ENCODE measurements at regions not wholly inside any gene's neighbourhood (a gene's known extent, or its start where the extent isn't known, plus 50 kb on each side); places are given as distances from the start of the nearest gene placed in this dataset.

DNA sequence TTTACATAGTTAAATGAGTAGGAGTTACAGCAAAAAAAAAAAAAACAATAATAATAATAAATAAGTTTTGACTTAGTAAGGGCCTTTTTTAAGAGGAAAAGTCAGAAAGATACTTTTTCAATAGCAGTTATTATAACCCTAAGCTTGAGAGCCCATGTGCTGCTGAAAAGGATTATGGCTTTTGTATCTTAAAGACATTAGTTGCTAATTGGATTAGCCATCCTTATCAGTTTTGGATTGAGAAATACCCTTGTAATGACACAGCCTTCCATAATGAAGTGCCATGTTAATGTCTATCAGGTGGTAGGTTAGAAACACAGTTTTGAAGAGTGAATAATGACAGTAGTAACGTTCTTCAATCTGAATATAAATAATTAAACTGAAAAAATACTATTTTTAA, 554.0 kb downstream of the RIT2 start:
- DNase-seq = no peak

DNA sequence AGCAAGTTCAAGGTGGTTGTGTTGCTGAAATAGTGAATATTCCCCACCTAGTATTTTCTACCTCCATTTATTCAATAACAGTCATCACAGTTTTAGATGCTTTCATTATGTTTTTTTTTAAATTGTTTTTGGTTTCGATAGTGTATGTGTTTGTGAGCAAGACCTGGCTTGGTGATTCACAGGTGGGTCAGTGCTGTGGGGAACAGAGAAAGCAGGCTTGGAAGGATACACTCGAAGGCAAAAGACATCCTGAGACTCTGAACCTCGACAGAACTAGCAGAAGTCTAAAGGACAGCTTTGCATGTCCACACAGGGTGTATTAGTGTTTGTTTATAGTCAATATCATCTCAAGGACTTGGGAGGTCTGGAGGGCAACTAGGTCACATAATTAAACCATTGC, 551.5 kb downstream of the RIT2 start:
- no peak for DNase-seq

DNA sequence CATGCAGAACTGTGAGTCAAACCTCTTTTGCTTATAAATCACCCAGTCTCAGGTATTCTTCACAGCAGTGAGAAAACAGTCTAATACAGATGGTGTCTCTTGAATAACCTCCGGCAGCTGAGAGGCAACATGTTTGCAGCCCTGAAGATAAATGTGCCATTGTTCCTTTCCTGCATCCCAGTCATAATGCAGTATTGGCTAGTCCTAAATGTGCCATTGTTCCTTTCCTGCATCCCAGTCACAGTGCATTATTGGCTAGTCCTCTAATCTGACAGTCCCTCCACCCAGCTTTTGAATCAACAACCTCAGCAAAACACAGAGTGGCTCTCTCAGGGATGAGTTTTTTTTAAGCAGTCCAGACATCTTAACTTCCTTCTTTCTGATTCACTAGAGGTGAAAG, 550.7 kb downstream of the RIT2 start:
- DNase-seq = no peak

DNA sequence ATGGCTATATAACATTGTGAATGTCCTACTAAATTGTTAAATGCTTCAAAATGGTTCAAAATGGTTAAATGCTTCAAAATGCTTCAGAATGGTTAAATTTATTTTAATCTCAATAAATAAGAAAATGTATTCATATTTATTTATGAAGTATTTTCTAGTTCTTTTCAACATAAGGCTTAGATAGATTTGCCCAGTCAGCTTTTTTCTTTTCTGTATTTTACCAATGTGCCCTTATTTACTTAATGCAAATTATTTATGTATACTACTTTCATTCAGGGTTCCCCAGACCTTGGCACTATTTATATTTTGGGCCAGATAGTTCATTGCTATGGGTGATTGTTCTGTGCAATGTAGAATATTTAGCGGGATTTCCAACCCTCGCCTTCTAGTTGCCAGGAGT, 546.7 kb downstream of the RIT2 start:
- no peak for DNase-seq

DNA sequence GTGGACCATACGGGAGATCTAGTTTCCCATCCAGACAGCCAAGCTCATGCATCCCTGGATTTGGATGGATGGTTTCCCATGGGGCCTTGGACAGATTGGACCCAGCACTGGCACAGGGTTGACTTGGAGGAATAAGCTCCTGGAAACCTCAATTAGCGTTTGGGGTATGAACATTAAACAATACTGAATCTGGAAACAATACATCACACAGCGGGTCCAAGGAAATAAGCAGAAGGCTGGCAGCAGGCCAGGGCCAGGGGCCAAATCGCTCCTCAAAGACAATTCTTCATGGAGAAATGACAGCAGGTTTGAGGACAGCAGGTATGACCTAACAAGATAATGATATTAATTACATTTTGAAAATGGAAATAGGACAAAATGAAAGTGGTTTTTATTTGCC, 540.6 kb downstream of the RIT2 start:
- no peak for DNase-seq

DNA sequence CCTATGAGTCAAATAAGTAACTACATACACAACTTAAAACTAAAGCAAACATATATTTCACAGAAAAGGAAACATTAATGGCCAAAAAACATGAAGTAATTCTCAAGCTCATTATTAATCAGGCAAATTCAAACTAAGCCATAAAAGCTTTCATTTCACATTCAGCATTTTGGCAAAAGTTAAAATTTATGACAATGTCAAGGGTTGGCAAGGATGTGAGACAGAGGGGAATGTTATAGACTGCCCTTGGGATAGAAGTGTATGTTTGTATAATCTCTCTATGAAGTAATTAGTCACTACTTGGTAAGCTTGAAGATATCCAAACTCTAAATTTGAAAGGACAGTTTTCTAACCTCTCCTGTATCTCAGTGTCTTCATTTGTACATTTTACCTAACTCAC, 539.4 kb downstream of the RIT2 start:
- DNase-seq = no peak

DNA sequence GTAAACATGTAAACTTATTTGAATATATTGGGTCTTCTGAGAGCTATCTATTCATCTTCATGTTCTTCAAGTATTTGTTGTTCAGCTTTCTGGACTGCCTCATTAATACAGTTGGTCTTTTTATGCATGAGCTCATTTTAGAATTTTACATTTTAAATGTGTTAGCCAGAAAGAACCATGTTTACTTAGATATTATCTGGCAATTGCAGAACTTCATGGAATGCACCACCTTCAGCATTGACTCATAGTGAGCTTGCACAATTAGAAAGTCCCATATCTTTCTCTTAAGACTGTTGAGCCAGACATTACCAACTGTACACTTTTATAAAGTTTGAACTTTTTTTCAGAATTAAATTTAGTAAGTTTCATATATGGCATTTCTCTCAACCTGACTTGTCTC, 536.7 kb downstream of the RIT2 start:
- no peak for DNase-seq

DNA sequence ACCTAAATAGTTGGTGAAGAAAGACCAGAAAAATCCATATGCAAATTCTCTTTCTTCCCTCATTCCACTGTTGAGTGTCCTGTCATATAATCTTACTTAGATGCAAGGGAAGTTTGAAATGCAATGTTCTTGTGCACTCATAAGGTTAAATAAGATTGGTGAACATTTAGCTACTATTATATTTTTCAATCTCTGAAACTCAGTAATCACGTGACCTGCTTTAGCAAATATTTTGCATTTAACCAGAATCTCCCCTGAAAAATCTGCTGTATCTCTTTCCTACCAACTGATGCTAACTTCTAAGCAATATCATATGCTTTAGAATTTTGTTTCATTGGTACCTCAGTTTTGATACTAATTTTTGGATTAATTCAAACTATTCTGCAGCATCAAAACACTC, 533.2 kb downstream of the RIT2 start:
- no peak for DNase-seq

DNA sequence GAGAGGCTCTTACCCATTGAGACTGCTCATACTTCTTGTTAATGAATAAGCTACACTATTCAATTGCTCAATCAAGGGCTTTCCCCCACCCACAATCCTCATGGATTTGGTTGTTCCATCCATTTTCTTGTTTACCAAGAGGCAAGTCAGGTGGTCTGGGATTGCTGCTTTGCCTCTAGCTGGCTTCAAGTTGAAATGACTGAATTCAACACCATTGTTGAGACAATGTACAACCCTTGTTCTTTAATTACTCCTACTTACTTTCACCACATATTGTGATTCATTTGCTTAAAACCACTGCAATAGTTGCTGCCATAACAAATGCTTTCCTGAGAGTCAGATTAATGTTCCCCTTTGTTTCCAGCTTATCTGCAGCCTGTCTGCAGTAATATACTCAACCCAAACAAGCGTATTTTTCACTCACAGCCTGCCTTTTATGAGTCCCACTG, 532.2 kb downstream of the RIT2 start:
- no peak for DNase-seq

DNA sequence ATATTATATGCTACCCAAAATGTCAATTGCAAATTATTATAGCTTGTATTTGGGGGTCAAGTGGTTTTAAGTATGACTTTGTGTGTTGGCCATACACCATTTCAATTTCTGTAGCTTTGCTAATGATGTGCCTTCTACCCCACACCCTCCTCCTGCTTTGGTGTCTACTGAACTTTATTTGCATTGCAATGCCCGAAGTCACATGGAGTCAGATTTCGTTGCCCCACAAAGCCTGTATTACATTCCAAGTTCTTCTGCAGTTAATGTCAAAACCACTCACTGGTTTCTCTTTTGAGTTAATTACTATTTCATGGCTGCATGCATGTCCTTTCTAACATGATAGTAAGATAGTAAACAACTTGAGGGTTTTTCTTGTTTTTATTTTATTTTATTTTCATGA, 528.9 kb downstream of the RIT2 start:
- no peak for DNase-seq

DNA sequence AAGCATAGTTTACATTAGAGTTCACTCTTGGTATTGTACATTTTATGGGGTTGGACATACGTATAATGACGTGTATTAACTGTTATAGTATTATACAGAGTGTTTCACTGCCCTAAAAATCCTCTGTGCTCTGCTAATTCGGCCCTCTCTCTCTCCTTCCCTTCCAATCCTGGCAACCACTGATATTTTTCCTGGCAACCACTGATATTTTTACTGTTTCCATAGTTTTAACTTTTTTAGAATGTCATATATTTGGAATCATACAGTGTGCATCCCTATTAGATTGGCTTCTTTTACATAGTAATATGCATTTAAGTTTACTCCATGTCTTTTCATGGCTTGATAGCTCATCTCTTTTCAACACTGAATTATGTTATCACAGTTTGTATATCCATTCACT, 526.7 kb downstream of the RIT2 start:
- DNase-seq = no peak

DNA sequence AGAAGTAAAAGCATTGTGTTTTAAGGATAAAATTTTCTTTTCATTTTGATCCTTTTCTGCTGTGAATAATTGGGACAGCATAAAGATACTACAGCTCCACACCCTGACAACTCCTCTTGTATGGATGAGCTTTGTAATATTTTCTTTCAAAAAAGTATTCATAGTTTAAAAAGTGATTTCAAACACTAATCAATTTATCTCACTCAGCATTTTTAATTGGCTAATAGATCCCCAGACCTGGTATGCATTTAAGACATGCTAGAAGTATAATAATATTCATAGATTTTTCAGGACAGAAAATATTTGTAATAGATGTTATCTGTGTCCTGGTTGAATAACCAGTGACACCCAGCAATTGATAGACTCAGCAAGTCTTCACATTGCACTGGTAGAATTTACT, 510.7 kb downstream of the RIT2 start:
- DNase-seq = no peak

DNA sequence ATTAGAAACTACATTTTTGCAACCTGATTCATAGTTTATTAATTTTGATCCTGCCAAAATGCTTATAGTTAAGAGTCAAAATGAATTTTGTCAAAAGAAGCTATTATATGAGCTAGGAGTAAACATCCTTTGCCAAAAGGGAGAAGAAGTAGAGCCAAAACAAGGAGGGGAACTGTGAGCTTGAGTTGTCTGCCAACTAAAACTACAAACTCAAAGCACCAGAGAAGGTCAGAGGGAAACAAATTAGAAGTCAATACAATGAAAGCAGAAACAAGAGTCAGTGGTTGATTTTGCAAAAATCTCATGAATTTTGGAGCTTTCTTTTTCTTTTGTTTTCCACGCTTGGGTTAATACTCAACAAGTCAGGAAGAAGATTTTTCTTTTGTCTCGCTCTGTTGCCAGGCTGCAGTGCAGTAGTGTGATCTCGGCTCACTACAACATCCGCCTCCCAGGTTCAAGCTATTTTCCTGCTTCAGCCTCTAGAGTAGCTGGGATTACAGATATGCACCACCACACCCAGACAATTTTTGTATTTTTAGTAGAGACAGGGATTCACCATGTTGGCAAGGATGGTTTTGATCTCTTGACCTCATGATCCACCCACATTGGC, 508.5 kb downstream of the RIT2 start:
- no peak for DNase-seq

DNA sequence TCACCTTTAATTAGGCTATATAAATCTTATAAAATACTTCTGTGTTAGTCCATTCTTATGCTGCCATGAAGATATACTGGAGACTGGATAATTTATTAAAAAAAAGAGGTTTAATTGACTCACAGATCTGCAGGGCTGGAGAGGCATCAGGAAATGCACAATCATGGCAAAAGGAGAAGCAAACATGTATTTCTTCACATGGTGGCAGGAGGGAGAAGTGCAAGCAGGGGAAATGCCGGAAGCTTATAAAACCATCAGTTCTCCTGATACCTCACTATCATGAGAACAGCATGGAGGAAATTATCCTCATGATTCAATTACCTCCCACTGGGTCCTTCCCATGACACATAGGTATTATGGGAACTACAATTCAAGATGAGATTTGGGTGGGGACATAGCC, 504.4 kb downstream of the RIT2 start:
- DNase-seq = no peak

DNA sequence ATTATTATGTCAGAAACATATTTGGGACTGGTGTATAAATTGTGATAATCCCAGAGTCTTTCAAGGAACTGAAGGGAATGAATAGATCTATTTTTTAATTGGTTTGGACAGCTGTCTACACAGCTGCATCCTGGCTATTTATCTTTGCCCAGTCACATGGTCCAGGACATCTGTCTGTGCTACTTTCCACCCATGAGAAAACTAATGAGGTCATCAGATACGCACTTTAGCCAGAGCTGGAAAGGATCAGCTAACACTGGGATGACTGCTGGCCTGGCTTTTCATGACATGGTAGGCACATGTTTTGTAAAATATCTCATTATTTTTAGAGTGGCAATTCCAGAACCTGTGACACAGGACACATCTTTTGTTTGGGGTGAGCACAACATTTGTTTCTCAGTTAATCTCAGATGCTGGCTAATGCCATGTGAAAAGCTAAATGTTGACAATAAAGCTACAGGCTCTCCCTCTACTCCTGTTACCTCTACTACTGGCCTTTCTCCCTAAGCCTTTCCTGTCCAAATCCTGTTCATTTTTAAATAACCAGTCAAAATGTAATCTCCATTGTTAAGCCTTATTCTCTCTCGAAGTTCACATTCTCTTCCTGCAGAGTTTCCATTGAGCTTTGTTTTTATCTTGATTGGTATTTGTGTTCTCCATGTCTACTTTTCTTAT, 500.7 kb downstream of the RIT2 start:
- no peak for DNase-seq

DNA sequence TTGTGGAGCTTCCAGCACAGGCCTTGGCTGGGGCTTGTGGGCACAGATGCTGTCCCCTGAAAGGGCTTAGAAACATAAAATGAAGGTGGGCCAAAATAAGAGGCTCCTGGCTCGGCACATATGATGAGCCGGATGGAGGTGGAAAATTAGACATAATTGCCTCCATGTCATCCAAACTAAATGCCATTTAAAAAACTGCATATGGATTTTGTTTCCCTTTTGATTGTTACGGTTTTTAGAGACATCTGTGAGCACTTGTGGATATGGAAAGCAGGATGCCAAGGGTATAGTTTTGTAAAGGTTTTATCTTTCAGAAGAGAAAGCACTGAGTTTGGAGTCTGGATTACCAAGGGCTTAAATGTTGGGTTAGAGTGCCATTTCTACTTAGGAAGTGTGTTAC, 498.3 kb downstream of the RIT2 start:
- DNase-seq = no peak

DNA sequence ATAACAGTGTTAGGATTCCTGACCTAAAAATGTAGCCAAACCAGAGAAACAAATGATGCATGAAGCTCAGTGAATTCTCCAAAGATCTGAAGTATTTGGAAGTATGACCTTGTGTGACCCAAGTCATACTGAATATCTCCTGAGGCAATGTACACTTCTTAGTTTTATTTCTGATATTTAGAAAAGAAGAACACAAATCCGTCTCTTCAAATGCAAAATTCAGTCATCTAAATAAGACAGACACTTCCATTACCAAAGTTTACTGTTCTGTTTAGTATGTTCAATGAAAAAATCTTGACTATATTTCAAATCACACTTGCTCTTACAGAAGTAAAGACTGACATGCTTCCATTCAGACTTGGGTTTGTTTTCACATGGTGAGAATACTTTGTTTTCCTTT, 495.7 kb downstream of the RIT2 start:
- DNase-seq = no peak

DNA sequence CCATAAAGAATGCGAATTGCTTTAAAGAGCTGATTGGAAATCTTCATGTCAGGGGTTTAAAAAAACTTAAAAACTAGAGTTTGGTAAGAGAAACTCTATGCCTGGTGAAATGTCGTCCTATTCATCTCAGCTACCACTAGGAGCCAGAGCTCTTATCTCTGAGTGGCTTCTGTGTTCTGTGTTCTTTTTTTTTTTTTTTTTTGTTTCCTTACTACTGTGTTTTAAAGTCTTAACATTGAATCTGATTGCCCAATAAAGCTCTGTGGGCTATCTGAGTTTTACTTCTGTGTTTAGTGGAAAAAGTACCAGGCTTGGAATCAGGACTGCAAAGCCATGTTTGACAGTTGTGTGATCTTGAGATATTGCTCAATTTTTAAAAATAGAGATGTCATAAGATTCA, 494.8 kb downstream of the RIT2 start:
- no peak for DNase-seq

DNA sequence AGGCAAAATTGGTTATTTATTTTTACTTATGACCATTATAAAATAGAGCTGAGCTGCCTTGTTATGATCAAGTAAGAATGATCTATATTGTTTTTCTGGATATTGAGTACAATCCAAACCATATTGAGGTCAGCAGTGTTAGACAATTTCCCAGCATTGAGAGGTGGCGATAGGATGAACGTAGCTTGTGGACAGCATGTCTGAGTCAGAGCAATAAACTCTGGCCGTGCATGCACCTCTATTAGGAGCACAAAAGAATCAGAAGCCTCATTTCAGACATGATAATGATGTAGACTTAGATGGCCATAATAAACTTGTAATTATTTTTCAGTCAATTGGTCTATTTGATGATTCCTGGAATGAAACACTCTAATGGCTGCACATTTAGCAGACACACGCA, 491.6 kb downstream of the RIT2 start:
- DNase-seq = no peak

DNA sequence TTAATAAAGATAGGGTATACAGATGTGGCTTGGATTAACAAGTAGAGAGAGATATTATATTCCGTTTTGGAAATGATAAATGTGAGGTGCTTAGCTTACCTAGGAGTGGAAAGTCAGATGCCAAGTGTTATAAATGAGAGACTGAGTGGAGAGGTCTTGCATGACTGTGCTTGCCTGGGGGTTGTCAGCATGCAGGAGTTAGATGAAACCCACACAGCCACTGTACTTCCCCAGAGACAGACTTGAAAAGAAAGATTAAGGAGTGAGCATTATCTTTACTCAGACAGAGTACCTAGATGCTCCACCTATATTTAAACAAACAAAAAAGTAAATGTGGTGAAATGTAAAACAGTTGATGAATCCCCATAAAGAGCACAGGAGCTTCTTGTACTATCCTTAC, 482.7 kb downstream of the RIT2 start:
- no peak for DNase-seq

DNA sequence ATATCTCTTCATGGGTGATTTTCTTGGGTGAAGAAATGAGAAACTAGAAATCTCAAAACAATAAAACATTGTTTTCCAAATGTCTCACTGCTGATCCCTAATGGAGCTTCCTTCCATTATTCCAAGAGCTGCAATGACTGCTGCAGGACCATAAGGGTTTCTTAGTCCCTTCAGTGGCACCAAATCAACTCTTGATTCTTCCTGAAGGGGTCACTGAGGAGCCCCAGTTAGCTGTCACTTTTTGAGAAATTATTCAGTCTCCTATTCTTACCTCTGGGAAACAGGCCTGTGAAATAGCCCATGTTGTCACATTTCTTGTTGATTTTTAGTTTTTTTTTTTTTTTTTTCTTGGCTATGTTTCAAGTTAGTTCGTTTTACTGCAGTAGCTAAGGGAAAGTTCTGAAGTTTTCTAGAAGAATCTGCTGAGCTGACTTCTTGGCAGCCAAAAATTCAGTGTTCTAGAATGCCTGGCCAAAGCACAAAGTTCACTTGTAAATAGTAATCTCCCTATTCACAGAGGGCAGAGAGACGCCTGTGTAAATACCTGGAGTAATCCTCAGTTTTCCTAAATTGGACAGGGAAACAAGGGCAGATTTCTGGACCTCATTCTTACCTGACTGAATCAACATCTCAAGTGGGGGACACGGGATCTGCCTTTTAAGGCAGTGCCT, 480.0 kb downstream of the RIT2 start:
- DNase-seq = no peak

DNA sequence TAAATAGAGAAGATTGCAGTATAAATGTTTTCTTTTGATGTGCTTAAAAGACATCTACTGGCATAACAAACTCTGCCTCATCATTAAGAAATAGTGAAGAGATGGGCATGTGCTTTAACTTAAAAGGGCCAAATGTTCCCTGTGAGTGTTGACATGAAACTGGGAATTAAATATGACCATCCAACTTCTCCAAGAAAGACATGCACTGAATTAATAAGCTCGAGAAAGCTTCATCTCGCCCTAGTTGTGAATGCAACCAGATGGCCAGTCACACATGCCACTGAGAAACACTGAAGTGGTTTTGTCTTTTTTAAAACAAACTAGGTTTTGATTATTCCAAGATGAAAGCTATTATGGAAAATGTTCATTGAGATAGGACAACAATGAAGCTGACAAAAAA, 479.2 kb downstream of the RIT2 start:
- DNase-seq = no peak

DNA sequence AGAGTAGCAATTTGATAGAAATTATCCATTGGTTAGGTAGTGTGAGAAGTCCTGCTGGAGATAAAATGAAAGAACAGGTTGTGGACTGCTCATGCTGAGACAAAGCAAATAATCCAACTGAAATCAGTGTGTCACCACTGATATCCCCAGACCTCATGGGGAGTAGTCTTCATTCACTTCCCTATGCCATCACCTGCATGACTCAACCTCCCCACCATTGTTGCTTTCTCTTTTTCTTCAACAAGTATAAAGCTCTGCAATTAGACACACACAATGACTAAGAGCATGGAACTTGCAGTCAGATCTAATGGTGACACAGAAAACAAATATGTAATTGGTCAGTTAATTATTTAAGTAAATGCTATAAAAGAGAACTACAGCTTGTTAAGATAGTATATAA, 475.3 kb downstream of the RIT2 start:
- no peak for DNase-seq

DNA sequence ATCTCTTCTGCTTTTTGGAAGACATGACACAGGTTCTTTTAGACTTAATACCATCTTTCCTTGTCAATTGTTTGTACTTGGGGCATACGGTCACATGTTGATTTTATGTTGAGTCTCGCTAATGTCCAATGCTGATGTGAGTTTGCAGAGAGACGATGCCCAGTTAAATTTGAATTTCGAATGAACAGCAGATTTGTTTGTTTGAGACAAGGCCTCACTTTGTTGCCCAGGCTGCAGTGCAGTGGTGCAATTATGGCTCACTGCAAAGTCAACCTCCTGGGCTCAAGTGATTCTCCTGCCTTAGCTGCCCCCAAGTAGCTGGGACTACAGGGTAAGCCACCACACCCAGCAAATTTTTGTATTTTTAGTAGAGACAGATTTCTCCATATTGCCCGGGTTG, 473.5 kb downstream of the RIT2 start:
- no peak for DNase-seq

DNA sequence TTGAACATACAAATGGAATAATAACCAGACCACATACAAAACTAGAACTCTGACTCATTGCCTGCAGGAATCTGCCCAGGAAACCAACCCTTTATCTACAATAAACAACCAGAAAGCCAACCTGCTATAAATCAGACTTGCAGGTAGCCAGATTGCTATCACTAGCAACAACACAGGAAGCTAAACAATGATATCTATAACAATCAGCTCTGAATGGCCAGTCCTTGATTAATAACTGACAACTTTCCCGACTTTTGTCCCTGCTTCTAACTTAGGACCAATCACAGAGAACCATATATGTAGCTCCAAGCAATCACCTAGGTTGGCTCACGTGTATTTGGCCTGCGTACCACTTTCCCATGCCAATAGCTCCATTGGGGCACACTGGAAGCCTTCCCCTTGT, 470.8 kb downstream of the RIT2 start:
- DNase-seq = no peak
